ENCODE measurements at regions not wholly inside any gene's neighbourhood (a gene's known extent, or its start where the extent isn't known, plus 50 kb on each side); places are given as distances from the start of the nearest gene placed in this dataset.
"Not testable (repeated sequence)": the region's sequence is repeated elsewhere in the genome, so short reads cannot be mapped to it uniquely, and the experiment has no call there.

- H2BK15ac ChIP-seq (ENCODE audit: low read length); H3K4me2 ChIP-seq (ENCODE audit: insufficient read depth, low read length, poor library complexity, severe bottlenecking); H3K14ac ChIP-seq (ENCODE audit: low read length); H3K4ac ChIP-seq (ENCODE audit: low read length); H3K23ac ChIP-seq (ENCODE audit: low read depth, low read length, poor library complexity); H3K79me1 ChIP-seq (ENCODE audit: low read depth, low read length); H2AK5ac ChIP-seq (ENCODE audit: low read depth, low read length); DNase-seq (ENCODE audit: low spot score); H4K91ac ChIP-seq (ENCODE audit: low read depth, low read length, poor library complexity); H3K27ac ChIP-seq (replicated peaks; ENCODE audit: low read length); H3K36me3 ChIP-seq (replicated peaks in 1 of 2; ENCODE audit: control insufficient read depth in 2 of 2, insufficient read depth in 2 of 2, low read length in 2 of 2); H2BK120ac ChIP-seq (ENCODE audit: low read depth, low read length); H3K4me1 ChIP-seq (ENCODE audit: control insufficient read depth in 2 of 2, insufficient read depth in 1 of 2, low read depth in 1 of 2, low read length in 2 of 2); H3K9me3 ChIP-seq (replicated peaks in 1 of 2; ENCODE audit: control insufficient read depth in 2 of 2, insufficient read depth in 1 of 2, low read depth in 1 of 2, low read length in 2 of 2); H2BK5ac ChIP-seq (ENCODE audit: low read length); H2AFZ ChIP-seq (ENCODE audit: low read length); H2BK12ac ChIP-seq (ENCODE audit: low read length); H3K27me3 ChIP-seq (ENCODE audit: control insufficient read depth in 3 of 3, insufficient read depth in 3 of 3, low read depth in 1 of 3, low read length in 3 of 3); H4K8ac ChIP-seq (ENCODE audit: low read depth, low read length); H3K4me3 ChIP-seq (ENCODE audit: low read length in 2 of 2); H3K18ac ChIP-seq (ENCODE audit: low read length); H3K9ac ChIP-seq (ENCODE audit: low read depth, low read length, poor library complexity): not testable (repeated sequence)
- WGBS, 2 donors (ENCODE audit: extremely low coverage in 2 of 2, insufficient read length in 2 of 2, insufficient replicate concordance in 1 of 2) = 100% methylated on average over 1 of the region's 8 CpGs; no CpG with 5 or more reads in 1 of the 2 donors
These were observed 193.2 kb downstream of the OR2B2 start for GRCh38 chr6:27719039-27719438.

GRCh38 chr6:27706431-27706830 is 205.8 kb downstream of the OR2B2 start:
- Histone ChIP-seq H2BK120ac (ENCODE audit: low read depth, low read length) (no peak overlapping the region), H2AK5ac (ENCODE audit: low read depth, low read length) (no peak overlapping the region), H3K4me2 (ENCODE audit: insufficient read depth, low read length, poor library complexity, severe bottlenecking) (no peak overlapping the region), H4K91ac (ENCODE audit: low read depth, low read length, poor library complexity) (no peak overlapping the region), H3K36me3 (replicated peaks in 1 of 2; ENCODE audit: control insufficient read depth in 2 of 2, insufficient read depth in 2 of 2, low read length in 2 of 2) (peaks cover 0 to 13% of the 10 kb centered on the region in 2 donors), H3K27me3 (ENCODE audit: control insufficient read depth in 3 of 3, insufficient read depth in 3 of 3, low read depth in 1 of 3, low read length in 3 of 3) (no peaks in the 10 kb centered on the region), H3K14ac (ENCODE audit: low read length) (no peak overlapping the region), H3K4me1 (ENCODE audit: control insufficient read depth in 2 of 2, insufficient read depth in 1 of 2, low read depth in 1 of 2, low read length in 2 of 2) (no peaks in the 10 kb centered on the region), H2AFZ (ENCODE audit: low read length) (no peak overlapping the region), H3K4ac (ENCODE audit: low read length) (no peak overlapping the region), H2BK5ac (ENCODE audit: low read length) (no peak overlapping the region), H3K27ac (replicated peaks; ENCODE audit: low read length) (no peak overlapping the region), H3K79me1 (ENCODE audit: low read depth, low read length) (peaks cover 2% of the 10 kb centered on the region), H3K4me3 (ENCODE audit: low read length in 2 of 2) (no peak overlapping the region), H4K8ac (ENCODE audit: low read depth, low read length) (no peak overlapping the region), H3K18ac (ENCODE audit: low read length) (no peak overlapping the region), H3K9ac (ENCODE audit: low read depth, low read length, poor library complexity) (no peak overlapping the region), H2BK12ac (ENCODE audit: low read length) (no peak overlapping the region), H2BK15ac (ENCODE audit: low read length) (no peak overlapping the region), H3K9me3 (replicated peaks in 1 of 2; ENCODE audit: control insufficient read depth in 2 of 2, insufficient read depth in 1 of 2, low read depth in 1 of 2, low read length in 2 of 2) (no peaks in the 10 kb centered on the region), H3K23ac (ENCODE audit: low read depth, low read length, poor library complexity) (no peak overlapping the region)
- DNase-seq (ENCODE audit: low spot score) = no peak
- no CpG with 5 or more reads among the region's 3 CpGs for WGBS, 2 donors (ENCODE audit: extremely low coverage in 2 of 2, insufficient read length in 2 of 2, insufficient replicate concordance in 1 of 2)

DNA sequence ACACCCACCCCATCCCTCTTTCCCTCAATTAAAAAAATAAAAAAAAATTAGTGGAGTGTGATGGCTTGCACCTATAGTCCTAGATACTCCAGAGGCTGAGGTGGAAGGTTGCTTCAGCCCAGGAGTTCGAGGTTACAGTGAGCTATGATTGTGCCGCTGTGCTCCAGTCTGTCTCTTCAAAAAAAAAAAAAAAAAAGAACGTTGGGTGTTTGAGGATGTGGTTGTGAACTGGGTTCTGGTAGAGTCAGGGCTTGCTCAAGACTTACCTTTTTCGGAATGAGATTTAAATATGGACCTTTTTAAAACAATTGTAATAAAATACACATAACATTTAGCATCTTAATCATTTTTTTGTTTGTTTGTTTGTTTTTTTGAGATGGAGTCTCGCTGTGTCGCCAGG is 211.9 kb downstream of the OR2B2 start:
- Histone ChIP-seq H3K4me2 (ENCODE audit: insufficient read depth, low read length, poor library complexity, severe bottlenecking) (no peak overlapping the region), H3K4me3 (ENCODE audit: low read length in 2 of 2) (no peak overlapping the region), H3K79me1 (ENCODE audit: low read depth, low read length) (peaks cover 2% of the 10 kb centered on the region), H4K91ac (ENCODE audit: low read depth, low read length, poor library complexity) (no peak overlapping the region), H4K8ac (ENCODE audit: low read depth, low read length) (no peak overlapping the region), H2BK5ac (ENCODE audit: low read length) (no peak overlapping the region), H3K9me3 (replicated peaks in 1 of 2; ENCODE audit: control insufficient read depth in 2 of 2, insufficient read depth in 1 of 2, low read depth in 1 of 2, low read length in 2 of 2) (no peaks in the 10 kb centered on the region), H2AK5ac (ENCODE audit: low read depth, low read length) (no peak overlapping the region), H3K9ac (ENCODE audit: low read depth, low read length, poor library complexity) (no peak overlapping the region), H3K4me1 (ENCODE audit: control insufficient read depth in 2 of 2, insufficient read depth in 1 of 2, low read depth in 1 of 2, low read length in 2 of 2) (no peaks in the 10 kb centered on the region), H2BK120ac (ENCODE audit: low read depth, low read length) (no peak overlapping the region), H3K27ac (replicated peaks; ENCODE audit: low read length) (no peak overlapping the region), H3K4ac (ENCODE audit: low read length) (no peak overlapping the region), H2BK15ac (ENCODE audit: low read length) (no peak overlapping the region), H3K18ac (ENCODE audit: low read length) (no peak overlapping the region), H3K36me3 (replicated peaks in 1 of 2; ENCODE audit: control insufficient read depth in 2 of 2, insufficient read depth in 2 of 2, low read length in 2 of 2) (peaks cover 0 to 9% of the 10 kb centered on the region in 2 donors), H3K23ac (ENCODE audit: low read depth, low read length, poor library complexity) (no peak overlapping the region), H3K14ac (ENCODE audit: low read length) (no peak overlapping the region), H2AFZ (ENCODE audit: low read length) (no peak overlapping the region), H2BK12ac (ENCODE audit: low read length) (no peak overlapping the region), H3K27me3 (ENCODE audit: control insufficient read depth in 3 of 3, insufficient read depth in 3 of 3, low read depth in 1 of 3, low read length in 3 of 3) (no peaks in the 10 kb centered on the region)
- no peak for DNase-seq (ENCODE audit: low spot score)
- no CpG with 5 or more reads among the region's 6 CpGs for WGBS, 2 donors (ENCODE audit: extremely low coverage in 2 of 2, insufficient read length in 2 of 2, insufficient replicate concordance in 1 of 2)

GRCh38 chr6:27694547-27694874 is 217.7 kb downstream of the OR2B2 start:
- H3K4me2 ChIP-seq (ENCODE audit: insufficient read depth, low read length, poor library complexity, severe bottlenecking) = peak overlapping the region; percentile 47
- H3K79me1 ChIP-seq (ENCODE audit: low read depth, low read length) = no peaks in the 10 kb centered on the region
- no peak overlapping the region for H2BK120ac ChIP-seq (ENCODE audit: low read depth, low read length)
- no peaks in the 10 kb centered on the region for H3K9me3 ChIP-seq (replicated peaks in 1 of 2; ENCODE audit: control insufficient read depth in 2 of 2, insufficient read depth in 1 of 2, low read depth in 1 of 2, low read length in 2 of 2)
- no peak overlapping the region for H2BK12ac ChIP-seq (ENCODE audit: low read length)
- H3K27me3 ChIP-seq (ENCODE audit: control insufficient read depth in 3 of 3, insufficient read depth in 3 of 3, low read depth in 1 of 3, low read length in 3 of 3) = peaks cover 0 to 9% (median 0%) of the 10 kb centered on the region in 3 experiments
- H3K36me3 ChIP-seq (replicated peaks in 1 of 2; ENCODE audit: control insufficient read depth in 2 of 2, insufficient read depth in 2 of 2, low read length in 2 of 2) = no peaks in the 10 kb centered on the region
- no peak overlapping the region for H2AK5ac ChIP-seq (ENCODE audit: low read depth, low read length)
- no peak overlapping the region for H3K14ac ChIP-seq (ENCODE audit: low read length)
- no CpG with 5 or more reads among the region's 7 CpGs for WGBS, 2 donors (ENCODE audit: extremely low coverage in 2 of 2, insufficient read length in 2 of 2, insufficient replicate concordance in 1 of 2)
- H2BK15ac ChIP-seq (ENCODE audit: low read length) = no peak overlapping the region
- H3K18ac ChIP-seq (ENCODE audit: low read length) = no peak overlapping the region
- peak overlapping the region; percentile 91 for H2AFZ ChIP-seq (ENCODE audit: low read length)
- no peak overlapping the region for H4K8ac ChIP-seq (ENCODE audit: low read depth, low read length)
- no peak overlapping the region for H3K23ac ChIP-seq (ENCODE audit: low read depth, low read length, poor library complexity)
- DNase-seq (ENCODE audit: low spot score) = no peak
- no peak overlapping the region for H2BK5ac ChIP-seq (ENCODE audit: low read length)
- no peak overlapping the region for H4K91ac ChIP-seq (ENCODE audit: low read depth, low read length, poor library complexity)
- peaks cover 0 to 3% of the 10 kb centered on the region in 2 donors for H3K4me1 ChIP-seq (ENCODE audit: control insufficient read depth in 2 of 2, insufficient read depth in 1 of 2, low read depth in 1 of 2, low read length in 2 of 2)
- H3K4me3 ChIP-seq (ENCODE audit: low read length in 2 of 2) = peak overlapping the region; percentile 45 to 91
- H3K4ac ChIP-seq (ENCODE audit: low read length) = no peak overlapping the region
- H3K27ac ChIP-seq (replicated peaks; ENCODE audit: low read length) = no peak overlapping the region
- no peak overlapping the region for H3K9ac ChIP-seq (ENCODE audit: low read depth, low read length, poor library complexity)
